Stimulated activated CD4-positive, alpha-beta T cell treated with anti-CD3 and anti-CD28 coated beads, Interleukin-12 subunit alpha, Interleukin-12 subunit beta, amount 100 ng/mL, for 4 hours (primary cell): ENCODE measurements at regions not wholly inside any gene's neighbourhood (a gene's known extent, or its start where the extent isn't known, plus 50 kb on each side); places are given as distances from the start of the nearest gene placed in this dataset.

Experiments used
- DNase-seq: peaks from one replicate; pipeline ENCODE4 v3.0.0-alpha.2; 2020

- DNase-seq: no peak
These were observed 86.1 kb upstream of the CD83 start for GRCh38 chr6:14031516-14031915.

GRCh38 chr6:14035071-14035847 lies 82.3 kb upstream of the CD83 start:
- DNase-seq: no peak

- no peak for DNase-seq
These were observed 81.7 kb upstream of the CD83 start for GRCh38 chr6:14035874-14036273.

- no peak for DNase-seq
These were observed 80.7 kb upstream of the CD83 start for GRCh38 chr6:14036911-14037310.

- no peak for DNase-seq
These were observed 79.9 kb upstream of the CD83 start for GRCh38 chr6:14037402-14038277.

- no peak for DNase-seq
These were observed 78.8 kb upstream of the CD83 start for GRCh38 chr6:14038467-14039437.

- DNase-seq: no peak
These were observed 77.5 kb upstream of the CD83 start for GRCh38 chr6:14040042-14040441.

- DNase-seq: peak; percentile 12
These were observed 71.0 kb upstream of the CD83 start for GRCh38 chr6:14046476-14047068.

GRCh38 chr6:14047151-14047740 lies 70.3 kb upstream of the CD83 start:
- no peak for DNase-seq

- no peak for DNase-seq
These were observed 68.7 kb upstream of the CD83 start for GRCh38 chr6:14048837-14049236.

- DNase-seq: no peak
These were observed 66.2 kb upstream of the CD83 start for GRCh38 chr6:14051355-14051754.

- no peak for DNase-seq
These were observed 63.8 kb upstream of the CD83 start for GRCh38 chr6:14053811-14054210.

GRCh38 chr6:14055541-14055940 lies 62.0 kb upstream of the CD83 start:
- DNase-seq: no peak

GRCh38 chr6:14058029-14058695 lies 59.4 kb upstream of the CD83 start:
- DNase-seq: no peak

GRCh38 chr6:14058735-14059134 lies 58.8 kb upstream of the CD83 start:
- DNase-seq: no peak

GRCh38 chr6:14059791-14060436 lies 57.7 kb upstream of the CD83 start:
- no peak for DNase-seq

- DNase-seq: no peak
These were observed 56.6 kb upstream of the CD83 start for GRCh38 chr6:14060971-14061370.

GRCh38 chr6:14061643-14062042 lies 55.9 kb upstream of the CD83 start:
- DNase-seq: no peak

- no peak for DNase-seq
These were observed 55.1 kb upstream of the CD83 start for GRCh38 chr6:14062345-14063029.

GRCh38 chr6:14063756-14064155 lies 53.8 kb upstream of the CD83 start:
- DNase-seq: no peak
